Right lobe of liver (tissue), 6 donors: ENCODE measurements at regions not wholly inside any gene's neighbourhood (a gene's known extent, or its start where the extent isn't known, plus 50 kb on each side); places are given as distances from the start of the nearest gene placed in this dataset.

ENCODE experiments used
- ATAC-seq, 4 donors: fragments of 200-7000 bp; cut with Tn5 transposase; one replicate each; pipeline ENCODE4 v1.9.1; 2020; ENCODE audit warnings: mild to moderate bottlenecking in 4 of 4, moderate library complexity in 4 of 4
- DNase-seq, 3 donors: peaks; one replicate each; pipeline ENCODE4 v3.0.0-alpha.2; 2020
- H3K27ac ChIP-seq, 3 donors: fragments of 200-600 bp; one replicate each; pipeline ENCODE4 v1.8.0; 2022
- H3K27me3 ChIP-seq, 2 donors: fragments of 200-600 bp; one replicate each; pipeline ENCODE4 v1.8.0; 2022
- H3K36me3 ChIP-seq, 4 donors: fragments of 200-600 bp; sonication (generic) in 1 of 4; one replicate each; pipeline versions ENCODE4 v1.5.1 to v1.8.0; 2017 to 2022; ENCODE audit warnings: control low read depth in 1 of 4
- H3K4me1 ChIP-seq, 4 donors: fragments of 200-600 bp; sonication (generic) in 1 of 4; one replicate each; pipeline versions ENCODE4 v1.5.1 to v1.8.0; 2017 to 2022; ENCODE audit warnings: control low read depth in 1 of 4
- H3K4me3 ChIP-seq, 3 donors: fragments of 200-600 bp; one replicate each; pipeline ENCODE4 v1.8.0; 2022
- H3K9me3 ChIP-seq, 4 donors: fragments of 200-600 bp; sonication (generic) in 1 of 4; one replicate each; pipeline versions ENCODE4 v1.5.1 to v1.8.0; 2017 to 2022; ENCODE audit warnings: control low read depth in 1 of 4
- CTCF ChIP-seq, 4 donors: fragments of 200-600 bp in 3 of 4; fragments of 450-650 bp in 1 of 4; IDR thresholded peaks; one replicate each; pipeline versions ENCODE4 v1.5.1 to v1.8.0; 2016 to 2022; ENCODE audit warnings: antibody characterized with exemption in 4 of 4, mild to moderate bottlenecking in 2 of 4
- POLR2A ChIP-seq: fragments of 450-650 bp; IDR thresholded peaks from one replicate; pipeline ENCODE4 v1.6.1; 2017; ENCODE audit warnings: antibody characterized with exemption, mild to moderate bottlenecking
- WGBS: methylation state at CpG from one replicate; pipeline ENCODE4 v1.1.6; 2018; ENCODE audit warnings: low coverage, low lambda C conversion rate; ENCODE audit not compliant: insufficient coverage; ENCODE audit errors: missing lambda C conversion rate; 5-methylcytosine and 5-hydroxymethylcytosine counted together
- intact Hi-C, 2 donors: fragments of 100-400 bp; cut with DNase I; formaldehyde crosslinking; loops; one replicate each; pipeline versions ENCODE4 v1.11.2 to v1.14.1; 2022
- donor health status: DM: no; HTN: yes; CAD: no.
- donor health status: DM: no; HTN: no; CAD: no.
- donor health status: DM: no; HTN: no; CAD: no.
- donor health status: DM: no; HTN: yes; CAD: no.
- donor health status: DM: no; HTN: yes; CAD: no.

- no peaks in the 10 kb centered on the region for H3K9me3 ChIP-seq
- no peaks in the 10 kb centered on the region for H3K27me3 ChIP-seq
- TF ChIP-seq POLR2A (no peak), CTCF (IDR thresholded peaks at IDR 0.05) (no peak)
- 90% methylated on average over 2 of the region's 2 CpGs for WGBS
- no peak overlapping the region for H3K4me3 ChIP-seq
- intact Hi-C loops = no loop called here
- no peak overlapping the region for H3K27ac ChIP-seq
- H3K36me3 ChIP-seq = no peaks in the 10 kb centered on the region
- DNase-seq = no peak
- ATAC-seq = no peak
- no peaks in the 10 kb centered on the region for H3K4me1 ChIP-seq
Measured at GRCh38 chr3:187445356-187445755, 77.2 kb downstream of the RTP4 start.

- no peaks in the 10 kb centered on the region for H3K27me3 ChIP-seq
- no peaks in the 10 kb centered on the region for H3K9me3 ChIP-seq
- WGBS = 42% methylated on average over 2 of the region's 2 CpGs
- TF ChIP-seq POLR2A (no peak), CTCF (IDR thresholded peaks at IDR 0.05) (no peak)
- H3K27ac ChIP-seq = no peak overlapping the region
- H3K4me1 ChIP-seq = no peaks in the 10 kb centered on the region
- intact Hi-C loops = no loop called here
- H3K36me3 ChIP-seq = no peaks in the 10 kb centered on the region
- DNase-seq = no peak
- no peak for ATAC-seq
- no peak overlapping the region for H3K4me3 ChIP-seq
Measured at GRCh38 chr3:187434524-187434923, 66.3 kb downstream of the RTP4 start.

- intact Hi-C loops = no loop called here
- TF ChIP-seq POLR2A (no peak), CTCF (IDR thresholded peaks at IDR 0.05) (no peak)
- DNase-seq = no peak
- no peak overlapping the region for H3K27ac ChIP-seq
- no peaks in the 10 kb centered on the region for H3K27me3 ChIP-seq
- no peak for ATAC-seq
- WGBS = 36% methylated on average over 2 of the region's 5 CpGs
- H3K9me3 ChIP-seq = no peaks in the 10 kb centered on the region
- H3K4me1 ChIP-seq = no peaks in the 10 kb centered on the region
- no peaks in the 10 kb centered on the region for H3K36me3 ChIP-seq
- no peak overlapping the region for H3K4me3 ChIP-seq
Measured at GRCh38 chr3:187430576-187430975, 62.4 kb downstream of the RTP4 start.
